ENCODE measurements at regions not wholly inside any gene's neighbourhood (a gene's known extent, or its start where the extent isn't known, plus 50 kb on each side); places are given as distances from the start of the nearest gene placed in this dataset.
"Not testable (repeated sequence)": the region's sequence is repeated elsewhere in the genome, so short reads cannot be mapped to it uniquely, and the experiment has no call there.

DNA sequence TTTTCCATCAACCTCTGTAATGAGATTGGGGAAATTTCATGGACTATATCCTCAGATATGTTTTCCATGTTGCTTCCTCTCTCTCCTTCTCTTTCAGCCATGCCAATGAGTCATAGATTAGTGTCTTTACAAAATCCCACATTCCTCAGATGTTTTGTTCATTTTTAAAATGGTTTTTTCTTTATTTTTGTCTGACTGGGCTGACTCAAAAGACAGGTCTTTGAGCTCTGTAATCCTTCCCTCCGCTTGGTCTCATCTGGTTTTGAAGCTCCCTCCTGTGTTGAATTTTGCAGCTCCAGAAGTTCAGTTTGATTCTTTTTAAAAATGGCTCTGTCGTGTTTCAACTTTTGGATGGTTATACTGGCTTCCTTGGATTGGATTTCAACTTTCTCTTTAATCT, 86.7 kb downstream of the LGALS9B start:
- not testable (repeated sequence) for TF ChIP-seq RAD21 (IDR thresholded peaks at IDR 0.05; ENCODE audit: low read length); POLR2AphosphoS5 (IDR thresholded peaks at IDR 0.05; ENCODE audit: low read depth, low read length)
- TF ChIP-seq, protein P1, sequence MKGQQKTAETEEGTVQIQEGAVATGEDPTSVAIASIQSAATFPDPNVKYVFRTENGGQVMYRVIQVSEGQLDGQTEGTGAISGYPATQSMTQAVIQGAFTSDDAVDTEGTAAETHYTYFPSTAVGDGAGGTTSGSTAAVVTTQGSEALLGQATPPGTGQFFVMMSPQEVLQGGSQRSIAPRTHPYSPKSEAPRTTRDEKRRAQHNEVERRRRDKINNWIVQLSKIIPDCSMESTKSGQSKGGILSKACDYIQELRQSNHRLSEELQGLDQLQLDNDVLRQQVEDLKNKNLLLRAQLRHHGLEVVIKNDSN (IDR thresholded peaks at IDR 0.05; ENCODE audit: borderline replicate concordance, low read depth) = not testable (repeated sequence)
- TF ChIP-seq, protein P2, sequence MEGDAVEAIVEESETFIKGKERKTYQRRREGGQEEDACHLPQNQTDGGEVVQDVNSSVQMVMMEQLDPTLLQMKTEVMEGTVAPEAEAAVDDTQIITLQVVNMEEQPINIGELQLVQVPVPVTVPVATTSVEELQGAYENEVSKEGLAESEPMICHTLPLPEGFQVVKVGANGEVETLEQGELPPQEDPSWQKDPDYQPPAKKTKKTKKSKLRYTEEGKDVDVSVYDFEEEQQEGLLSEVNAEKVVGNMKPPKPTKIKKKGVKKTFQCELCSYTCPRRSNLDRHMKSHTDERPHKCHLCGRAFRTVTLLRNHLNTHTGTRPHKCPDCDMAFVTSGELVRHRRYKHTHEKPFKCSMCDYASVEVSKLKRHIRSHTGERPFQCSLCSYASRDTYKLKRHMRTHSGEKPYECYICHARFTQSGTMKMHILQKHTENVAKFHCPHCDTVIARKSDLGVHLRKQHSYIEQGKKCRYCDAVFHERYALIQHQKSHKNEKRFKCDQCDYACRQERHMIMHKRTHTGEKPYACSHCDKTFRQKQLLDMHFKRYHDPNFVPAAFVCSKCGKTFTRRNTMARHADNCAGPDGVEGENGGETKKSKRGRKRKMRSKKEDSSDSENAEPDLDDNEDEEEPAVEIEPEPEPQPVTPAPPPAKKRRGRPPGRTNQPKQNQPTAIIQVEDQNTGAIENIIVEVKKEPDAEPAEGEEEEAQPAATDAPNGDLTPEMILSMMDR (IDR thresholded peaks at IDR 0.05) = not testable (repeated sequence)
- TF ChIP-seq, protein P3, sequence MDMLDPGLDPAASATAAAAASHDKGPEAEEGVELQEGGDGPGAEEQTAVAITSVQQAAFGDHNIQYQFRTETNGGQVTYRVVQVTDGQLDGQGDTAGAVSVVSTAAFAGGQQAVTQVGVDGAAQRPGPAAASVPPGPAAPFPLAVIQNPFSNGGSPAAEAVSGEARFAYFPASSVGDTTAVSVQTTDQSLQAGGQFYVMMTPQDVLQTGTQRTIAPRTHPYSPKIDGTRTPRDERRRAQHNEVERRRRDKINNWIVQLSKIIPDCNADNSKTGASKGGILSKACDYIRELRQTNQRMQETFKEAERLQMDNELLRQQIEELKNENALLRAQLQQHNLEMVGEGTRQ (IDR thresholded peaks at IDR 0.05; ENCODE audit: borderline replicate concordance, low read depth, low read length) = not testable (repeated sequence)

All from SK-N-SH (cell line).